M059J (cell line): ENCODE measurements at regions not wholly inside any gene's neighbourhood (a gene's known extent, or its start where the extent isn't known, plus 50 kb on each side); places are given as distances from the start of the nearest gene placed in this dataset.

ENCODE experiments used
- DNase-seq: peaks from one replicate; pipeline ENCODE4 v3.0.0-alpha.2; 2012; ENCODE audit warnings: low read depth

GRCh38 chr9:12538842-12539579 lies 154.2 kb upstream of the TYRP1 start:
- no peak for DNase-seq

- no peak for DNase-seq
Measured at GRCh38 chr9:12539580-12539975, 153.6 kb upstream of the TYRP1 start.

- DNase-seq = no peak
Measured at GRCh38 chr9:12544700-12545099, 148.5 kb upstream of the TYRP1 start.

- peak; percentile 33 for DNase-seq
Measured at GRCh38 chr9:12554636-12555035, 138.5 kb upstream of the TYRP1 start.

- no peak for DNase-seq
Measured at GRCh38 chr9:12566404-12567090, 126.6 kb upstream of the TYRP1 start.

GRCh38 chr9:12584656-12585522 lies 108.3 kb upstream of the TYRP1 start:
- no peak for DNase-seq

- no peak for DNase-seq
Measured at GRCh38 chr9:12595400-12595799, 97.8 kb upstream of the TYRP1 start.

GRCh38 chr9:12604164-12604821 lies 88.9 kb upstream of the TYRP1 start:
- DNase-seq = peak; percentile 91

- DNase-seq = no peak
Measured at GRCh38 chr9:12612211-12612770, 80.9 kb upstream of the TYRP1 start.

- DNase-seq = no peak
Measured at GRCh38 chr9:12613071-12613470, 80.1 kb upstream of the TYRP1 start.

- no peak for DNase-seq
Measured at GRCh38 chr9:12614488-12614887, 78.7 kb upstream of the TYRP1 start.

- no peak for DNase-seq
Measured at GRCh38 chr9:12618956-12619355, 74.2 kb upstream of the TYRP1 start.

GRCh38 chr9:12625844-12626243 lies 67.3 kb upstream of the TYRP1 start:
- no peak for DNase-seq

GRCh38 chr9:12627096-12627495 lies 66.1 kb upstream of the TYRP1 start:
- DNase-seq = no peak

- no peak for DNase-seq
Measured at GRCh38 chr9:12628546-12628945, 64.6 kb upstream of the TYRP1 start.

GRCh38 chr9:12629067-12629466 lies 64.1 kb upstream of the TYRP1 start:
- no peak for DNase-seq

GRCh38 chr9:12631866-12632265 lies 61.3 kb upstream of the TYRP1 start:
- no peak for DNase-seq

- DNase-seq = no peak
Measured at GRCh38 chr9:12633016-12633765, 60.0 kb upstream of the TYRP1 start.

- peak; percentile 61 for DNase-seq
Measured at GRCh38 chr9:12640016-12640587, 53.1 kb upstream of the TYRP1 start.

GRCh38 chr9:12640866-12641636 lies 52.1 kb upstream of the TYRP1 start:
- peak; percentile 10 for DNase-seq
